Dermis blood vessel endothelial cell (primary cell): ENCODE measurements at regions not wholly inside any gene's neighbourhood (a gene's known extent, or its start where the extent isn't known, plus 50 kb on each side); places are given as distances from the start of the nearest gene placed in this dataset.
"Not testable (repeated sequence)": the region's sequence is repeated elsewhere in the genome, so short reads cannot be mapped to it uniquely, and the experiment has no call there.

Experiments used
- DNase-seq: peaks from one replicate; pipeline ENCODE4 v3.0.0; 2010

GRCh38 chr2:34147780-34148179 lies 548.7 kb upstream of the FAM98A start:
- DNase-seq = no peak

- no peak for DNase-seq
These were observed 544.0 kb upstream of the FAM98A start for GRCh38 chr2:34143149-34143548.

- not testable (repeated sequence) for DNase-seq
These were observed 543.5 kb upstream of the FAM98A start for GRCh38 chr2:34142531-34143008.

DNA sequence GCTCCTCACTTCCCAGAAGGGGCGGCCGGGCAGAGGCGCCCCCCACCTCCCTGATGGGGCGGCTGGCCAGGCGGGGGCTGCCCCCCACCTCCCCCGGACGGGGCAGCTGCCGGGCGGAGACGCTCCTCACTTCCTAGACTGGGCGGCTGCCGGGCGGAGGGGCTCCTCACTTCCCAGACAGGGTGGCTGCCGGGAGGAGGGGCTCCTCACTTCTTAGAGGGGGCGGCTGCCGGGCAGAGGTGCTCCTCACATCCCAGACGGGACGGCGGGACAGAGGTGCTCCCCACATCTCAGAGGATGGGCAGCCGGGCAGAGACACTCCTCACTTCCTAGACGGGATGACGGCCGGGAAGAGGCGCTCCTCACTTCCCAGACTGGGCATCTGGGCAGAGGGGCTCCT lies 534.0 kb upstream of the FAM98A start:
- not testable (repeated sequence) for DNase-seq

DNA sequence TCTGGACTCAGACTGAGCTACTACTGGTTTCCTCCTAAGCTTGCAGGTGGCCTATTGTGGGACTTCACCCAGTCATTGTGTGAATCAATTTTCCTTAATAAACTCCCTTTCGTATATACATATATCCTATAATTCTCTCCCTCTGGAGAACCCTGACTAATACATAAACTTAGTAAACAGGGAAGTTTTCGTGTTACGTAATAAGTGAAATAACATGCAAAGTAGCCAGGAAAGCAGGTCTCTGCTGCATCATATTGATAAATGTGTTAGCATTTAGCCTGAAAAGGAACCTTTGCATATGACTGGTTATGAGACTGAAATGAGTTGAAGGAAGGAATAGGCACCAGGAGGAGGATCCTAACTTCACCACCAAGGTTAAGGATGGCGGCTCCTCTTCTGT lies 527.2 kb upstream of the FAM98A start:
- DNase-seq = no peak

DNA sequence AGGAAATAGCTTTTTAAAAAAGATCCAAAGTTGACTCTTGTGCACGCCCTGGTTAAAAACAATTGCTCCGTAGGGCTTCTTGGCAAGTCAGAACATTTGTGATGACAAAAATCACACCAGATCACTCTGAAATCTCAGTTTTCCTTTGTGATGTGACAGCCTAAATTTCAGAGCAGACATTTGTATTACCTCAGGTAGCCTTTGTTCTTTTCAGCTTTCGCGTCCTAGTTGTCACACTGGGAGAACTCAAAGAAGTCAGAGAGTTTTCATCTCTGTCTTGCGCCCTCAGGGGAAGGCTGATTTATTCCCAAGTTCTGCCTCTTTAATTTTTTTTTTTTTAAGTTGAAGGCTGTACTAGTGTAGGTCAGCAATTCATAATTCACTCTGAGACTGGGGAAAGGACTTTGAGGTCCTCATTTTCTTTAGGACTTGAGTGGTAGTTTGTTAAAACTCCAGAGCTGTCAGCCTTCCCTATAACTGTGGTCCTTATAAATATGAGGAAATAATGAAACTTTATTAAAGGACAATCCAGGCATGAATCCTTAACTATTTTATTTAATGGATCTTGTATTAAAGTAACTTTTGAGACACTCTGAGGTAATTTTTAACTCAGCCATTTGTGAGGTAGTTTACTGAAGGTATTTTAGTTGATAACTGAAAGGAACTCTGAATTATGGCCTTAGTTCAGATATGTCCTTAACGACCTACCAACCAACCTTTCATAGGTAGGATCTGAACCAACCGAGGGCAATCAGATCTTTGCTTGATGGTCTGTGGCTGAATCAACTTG lies 525.1 kb upstream of the FAM98A start:
- no peak for DNase-seq

- DNase-seq = no peak
These were observed 522.0 kb upstream of the FAM98A start for GRCh38 chr2:34121076-34121475.

DNA sequence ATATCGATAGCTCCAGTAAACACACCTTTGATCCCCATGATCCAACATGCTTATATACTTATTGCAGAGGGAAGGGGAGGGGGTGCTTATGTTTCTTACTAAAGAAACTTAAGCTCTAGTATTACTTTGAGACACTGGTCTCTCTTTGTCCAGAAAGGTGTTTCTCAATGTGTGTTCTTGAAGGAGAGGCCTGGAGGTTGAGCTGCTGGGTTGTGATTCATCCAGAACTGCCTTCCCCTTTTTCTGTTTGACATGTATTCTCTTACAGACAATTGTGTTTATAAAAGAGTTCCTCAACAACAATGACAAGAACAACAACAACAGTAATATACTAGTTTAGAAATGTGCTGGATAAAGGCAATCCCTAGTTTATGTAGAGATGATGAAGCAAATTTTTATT lies 516.0 kb upstream of the FAM98A start:
- DNase-seq = no peak

- DNase-seq = no peak
These were observed 513.1 kb upstream of the FAM98A start for GRCh38 chr2:34112161-34112560.

DNA sequence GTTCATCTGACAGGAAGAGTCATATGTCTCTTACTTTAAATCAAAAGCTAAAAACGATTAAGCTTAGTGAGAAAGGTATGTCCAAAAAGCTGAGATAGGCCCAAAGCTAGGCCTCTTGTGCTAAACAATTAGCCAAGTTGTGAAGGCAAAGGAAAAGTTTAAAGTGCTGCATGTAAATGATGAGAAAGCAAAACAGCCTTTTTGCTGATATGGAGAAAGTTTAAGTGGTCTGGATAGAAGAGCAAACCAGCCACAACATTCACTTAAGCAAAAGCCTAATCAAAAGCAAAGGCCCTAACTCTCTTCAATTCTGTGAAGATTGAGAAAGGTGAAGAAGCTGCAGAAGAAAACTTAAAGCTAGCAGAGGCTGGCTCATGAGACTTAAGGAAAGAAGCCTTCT lies 511.3 kb upstream of the FAM98A start:
- no peak for DNase-seq

DNA sequence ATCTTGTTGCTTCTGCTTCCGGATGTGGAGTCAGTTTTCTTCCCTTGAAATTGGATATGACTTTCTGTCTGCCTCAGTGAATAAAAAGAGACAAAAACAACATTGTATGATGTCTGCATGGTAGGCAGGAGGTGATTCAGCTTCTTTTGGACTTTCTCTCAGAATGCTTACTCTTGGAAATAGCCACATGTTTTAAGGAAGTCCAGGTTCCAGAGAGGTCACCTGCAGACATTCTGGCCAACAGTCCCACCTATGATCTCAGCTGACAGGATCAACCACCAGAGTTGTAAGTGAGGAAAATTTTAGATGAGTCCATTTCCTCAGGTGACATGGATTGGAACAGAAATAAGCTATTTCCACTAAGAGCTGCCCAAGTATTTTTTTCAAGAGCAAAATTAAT lies 508.7 kb upstream of the FAM98A start:
- peak; percentile 19 for DNase-seq

- peak; percentile 77 for DNase-seq
These were observed 506.1 kb upstream of the FAM98A start for GRCh38 chr2:34105006-34105767.

GRCh38 chr2:34104601-34105000 lies 505.5 kb upstream of the FAM98A start:
- peak; percentile 62 for DNase-seq

DNA sequence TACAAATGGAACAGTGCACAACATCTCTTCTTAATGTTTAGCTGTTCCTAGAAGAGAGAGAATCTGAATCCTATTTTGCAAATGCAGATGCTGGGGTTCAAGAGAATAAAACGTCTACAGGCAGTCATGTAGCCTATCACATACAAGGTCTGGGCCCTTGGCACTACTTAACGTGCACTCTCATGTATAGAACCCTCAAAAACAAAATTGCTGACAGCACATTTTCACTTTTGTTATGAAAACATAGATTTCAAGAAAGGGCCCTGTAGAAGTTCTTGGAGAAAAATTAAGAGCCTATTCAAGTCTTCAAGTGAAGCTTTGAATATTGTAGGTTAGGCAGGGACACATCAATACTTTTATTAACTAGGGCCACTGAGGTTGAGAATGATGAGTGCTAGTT lies 504.3 kb upstream of the FAM98A start:
- DNase-seq = no peak

- peak; percentile 11 for DNase-seq
These were observed 503.2 kb upstream of the FAM98A start for GRCh38 chr2:34102339-34102738.

GRCh38 chr2:34099377-34099776 lies 500.3 kb upstream of the FAM98A start:
- DNase-seq = no peak

DNA sequence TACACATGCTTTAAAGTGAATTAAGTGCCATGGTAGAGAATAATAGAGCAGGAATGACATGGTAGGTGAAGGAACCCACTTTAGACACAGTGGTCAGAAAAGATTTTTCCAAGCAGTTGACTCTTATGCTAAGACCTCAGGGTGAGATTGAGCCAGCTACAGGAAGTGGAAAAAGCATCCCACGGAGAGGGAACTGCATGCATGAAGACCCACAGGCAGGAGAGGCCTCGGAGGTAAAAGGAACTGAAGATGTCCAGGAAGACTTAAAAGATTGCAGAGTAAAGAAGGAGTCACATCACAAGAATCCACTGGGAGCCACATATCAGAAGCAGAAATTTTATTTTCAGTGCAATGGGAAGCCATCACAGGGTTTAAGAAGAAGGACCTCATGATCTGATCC lies 499.2 kb upstream of the FAM98A start:
- DNase-seq = no peak

GRCh38 chr2:34096562-34097171 lies 497.6 kb upstream of the FAM98A start:
- DNase-seq = peak; percentile 83

DNA sequence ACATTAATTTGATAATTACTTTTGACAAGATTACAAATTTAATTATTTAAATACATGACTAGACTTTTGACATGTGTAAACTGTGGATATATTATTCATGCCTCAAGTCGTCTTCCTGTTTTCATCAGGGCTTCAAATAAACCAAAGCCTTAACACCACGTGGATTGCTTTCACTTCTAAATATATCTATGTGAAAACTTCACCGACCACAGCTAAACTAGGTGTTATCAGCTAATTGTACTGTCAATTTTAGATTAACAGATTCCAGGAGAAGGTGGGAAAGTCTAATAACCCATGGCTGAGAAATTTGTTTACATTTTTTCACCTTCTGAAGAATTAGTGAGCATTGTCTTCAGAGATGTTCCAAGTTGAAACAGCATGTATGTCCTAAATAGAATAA lies 494.7 kb upstream of the FAM98A start:
- DNase-seq = no peak

DNA sequence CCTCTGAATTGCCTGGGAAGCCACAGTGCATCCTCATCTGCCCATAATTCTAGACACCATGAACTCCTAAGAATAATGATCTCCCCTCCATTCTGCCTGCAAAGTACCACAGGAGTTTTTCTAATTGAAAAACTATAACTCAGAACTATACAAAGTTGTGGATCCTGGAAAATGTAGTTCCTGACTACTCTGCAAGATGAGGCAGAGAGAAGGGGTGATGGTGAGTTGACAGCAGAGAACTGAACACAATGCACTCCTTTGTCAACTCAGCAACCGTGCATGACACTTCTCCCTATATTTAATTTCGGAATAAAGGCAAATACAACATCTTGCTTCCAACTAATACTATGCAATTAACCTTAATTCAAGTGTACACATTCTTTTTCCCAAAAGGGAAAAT lies 471.1 kb upstream of the FAM98A start:
- DNase-seq = no peak

- no peak for DNase-seq
These were observed 470.5 kb upstream of the FAM98A start for GRCh38 chr2:34069604-34070003.

GRCh38 chr2:34050413-34050812 lies 451.3 kb upstream of the FAM98A start:
- no peak for DNase-seq

GRCh38 chr2:34045101-34045655 lies 446.1 kb upstream of the FAM98A start:
- DNase-seq = no peak
